H9 (cell line): ENCODE measurements at regions not wholly inside any gene's neighbourhood (a gene's known extent, or its start where the extent isn't known, plus 50 kb on each side); places are given as distances from the start of the nearest gene placed in this dataset.

Experiments
- DNase-seq: peaks from one replicate; pipeline ENCODE4 v3.0.0-alpha.2; 2017
- H2AFZ ChIP-seq: one replicate; pipeline ENCODE4 v1.6.1; 2013; ENCODE audit warnings: mild to moderate bottlenecking, low read length, control low read depth, moderate library complexity
- H2AK5ac ChIP-seq: 2 replicates; pipeline ENCODE4 v1.6.1; 2013; ENCODE audit warnings: low read length, control low read depth, mixed read lengths; ENCODE audit not compliant: insufficient read length
- H2BK120ac ChIP-seq: one replicate; pipeline ENCODE4 v1.6.1; 2013; ENCODE audit warnings: low read depth, mild to moderate bottlenecking, low read length, control low read depth, inconsistent platforms; ENCODE audit not compliant: poor library complexity, severe bottlenecking
- H2BK12ac ChIP-seq: 2 replicates; pipeline ENCODE4 v1.6.1; 2013; ENCODE audit warnings: low read length, control low read depth, mixed read lengths, low read depth; ENCODE audit not compliant: insufficient read length
- H2BK15ac ChIP-seq: 2 replicates; pipeline ENCODE4 v1.6.1; 2013; ENCODE audit warnings: low read depth, low read length, control low read depth
- H2BK20ac ChIP-seq: one replicate; pipeline ENCODE4 v1.6.1; 2013; ENCODE audit warnings: low read depth, mild to moderate bottlenecking, low read length, control low read depth, inconsistent platforms; ENCODE audit not compliant: poor library complexity, severe bottlenecking
- H2BK5ac ChIP-seq: 2 replicates; pipeline ENCODE4 v1.6.1; 2013; ENCODE audit warnings: low read length, control low read depth, mixed read lengths; ENCODE audit not compliant: insufficient read length
- H3K14ac ChIP-seq: 2 replicates; pipeline ENCODE4 v1.6.1; 2013; ENCODE audit warnings: low read length, control low read depth; ENCODE audit not compliant: insufficient read depth
- H3K18ac ChIP-seq: 2 replicates; pipeline ENCODE4 v1.6.1; 2013; ENCODE audit warnings: low read depth, mild to moderate bottlenecking, mixed read lengths, low read length, control low read depth; ENCODE audit not compliant: insufficient read length
- H3K23ac ChIP-seq: 2 replicates; pipeline ENCODE4 v1.6.1; 2013; ENCODE audit warnings: low read length, control low read depth, mixed read lengths, low read depth; ENCODE audit not compliant: insufficient read length
- H3K23me2 ChIP-seq: 2 replicates; pipeline ENCODE4 v1.6.1; 2013; ENCODE audit warnings: low read depth, mild to moderate bottlenecking, mixed read lengths, low read length, control low read depth; ENCODE audit not compliant: insufficient read length, poor library complexity, severe bottlenecking
- H3K27ac ChIP-seq: 2 replicates; pipeline ENCODE4 v1.5.1; 2013; ENCODE audit warnings: low read length, control low read depth, mixed read lengths, low read depth; ENCODE audit not compliant: insufficient read length
- H3K27me3 ChIP-seq: 2 replicates; pipeline ENCODE4 v1.6.1; 2013; ENCODE audit warnings: low read length, control low read depth, inconsistent platforms; ENCODE audit not compliant: insufficient read depth
- H3K4ac ChIP-seq: 2 replicates; pipeline ENCODE4 v1.6.1; 2013; ENCODE audit warnings: low read depth, mild to moderate bottlenecking, control low read depth, inconsistent platforms, low read length, moderate library complexity
- H3K4me1 ChIP-seq: 2 replicates; pipeline ENCODE4 v1.6.1; 2013; ENCODE audit warnings: low read length, control low read depth, inconsistent platforms; ENCODE audit not compliant: insufficient read depth
- H3K4me2 ChIP-seq: 2 replicates; pipeline ENCODE4 v1.6.1; 2013; ENCODE audit warnings: low read length, control low read depth, mixed read lengths; ENCODE audit not compliant: insufficient read length, insufficient read depth
- H3K56ac ChIP-seq: 2 replicates; pipeline ENCODE4 v1.6.1; 2013; ENCODE audit warnings: low read depth, mild to moderate bottlenecking, mixed read lengths, low read length, control low read depth; ENCODE audit not compliant: insufficient read length
- H3K79me1 ChIP-seq: 2 replicates; pipeline ENCODE4 v1.6.1; 2013; ENCODE audit warnings: low read depth, mild to moderate bottlenecking, moderate library complexity, low read length, control low read depth, inconsistent platforms; ENCODE audit not compliant: insufficient read depth, poor library complexity, severe bottlenecking
- H3K79me2 ChIP-seq: 2 replicates; pipeline ENCODE4 v1.6.1; 2013; ENCODE audit warnings: low read length, control low read depth, inconsistent platforms; ENCODE audit not compliant: insufficient read depth
- H3K9ac ChIP-seq: 2 replicates; pipeline ENCODE4 v1.6.1; 2013; ENCODE audit warnings: low read length, control low read depth, mixed read lengths; ENCODE audit not compliant: insufficient read length; ENCODE audit errors: extremely low read depth
- H3K9me3 ChIP-seq: one replicate; pipeline ENCODE4 v1.6.1; 2013; ENCODE audit warnings: low read depth, low read length, inconsistent platforms; ENCODE audit not compliant: control insufficient read depth
- H3T11ph ChIP-seq: one replicate; pipeline ENCODE4 v1.6.1; 2013; ENCODE audit warnings: mild to moderate bottlenecking, low read length, control low read depth, inconsistent platforms
- H4K20me1 ChIP-seq: one replicate; pipeline ENCODE4 v1.6.1; 2013; ENCODE audit not compliant: control insufficient read depth, insufficient read length, insufficient read depth
- H4K5ac ChIP-seq: 2 replicates; pipeline ENCODE4 v1.6.1; 2013; ENCODE audit warnings: low read depth, mild to moderate bottlenecking, mixed read lengths, low read length, control low read depth; ENCODE audit not compliant: insufficient read length
- H4K8ac ChIP-seq: replicated peaks from 2 replicates; pipeline ENCODE4 v1.6.1; 2013; ENCODE audit warnings: low read length, control low read depth, mixed read lengths, low read depth; ENCODE audit not compliant: insufficient read length
- H4K91ac ChIP-seq: 2 replicates; pipeline ENCODE4 v1.6.1; 2013; ENCODE audit warnings: low read depth, mild to moderate bottlenecking, moderate library complexity, mixed read lengths, low read length, control low read depth; ENCODE audit not compliant: insufficient read length
- H3K27ac Mint-ChIP-seq, 3 experiments: 2 replicates in 2 of 3; 3 replicates in 1 of 3; pipeline ENCODE4 v1.8.0; 2020 to 2021; ENCODE audit warnings: mixed read lengths in 3 of 3, mild to moderate bottlenecking in 1 of 3, moderate library complexity in 1 of 3
- H3K27me3 Mint-ChIP-seq: 2 replicates; pipeline ENCODE4 v1.8.0; 2021; ENCODE audit warnings: low read depth, mild to moderate bottlenecking, moderate library complexity, mixed read lengths
- H3K36me3 Mint-ChIP-seq, 3 experiments: 2 replicates in 2 of 3; 3 replicates in 1 of 3; pipeline ENCODE4 v1.8.0; 2020 to 2021; ENCODE audit warnings: low read depth in 3 of 3, mixed read lengths in 3 of 3; ENCODE audit not compliant: insufficient read depth in 1 of 3
- H3K4me1 Mint-ChIP-seq, 2 experiments: 2 replicates each; pipeline ENCODE4 v1.8.0; 2020; ENCODE audit warnings: mixed read lengths in 2 of 2
- H3K4me3 Mint-ChIP-seq, 2 experiments: 2 replicates in 1 of 2; 3 replicates in 1 of 2; pipeline ENCODE4 v1.8.0; 2020 to 2021; ENCODE audit warnings: mild to moderate bottlenecking in 2 of 2, mixed read lengths in 2 of 2, moderate library complexity in 1 of 2
- H3K9me3 Mint-ChIP-seq, 2 experiments: 2 replicates in 1 of 2; 3 replicates in 1 of 2; pipeline ENCODE4 v1.8.0; 2020; ENCODE audit warnings: mild to moderate bottlenecking in 2 of 2, mixed read lengths in 2 of 2, moderate library complexity in 1 of 2
- WGBS: extraction: QIAGEN DNeasy Blood & Tissue Kit; methylation state at CpG from one replicate; pipeline ENCODE4 v1.1.7; 2013; ENCODE audit warnings: missing lambda C conversion rate, low lambda C conversion rate, mixed read lengths; ENCODE audit not compliant: insufficient read length; ENCODE audit errors: extremely low coverage; 5-methylcytosine and 5-hydroxymethylcytosine counted together
- TF ChIP-seq, protein P1 (sequence below): fragments of 200-600 bp; sonication (generic); conservative IDR thresholded peaks from 3 replicates; pipeline ENCODE4 v1.8.0; 2021; ENCODE audit warnings: antibody characterized with exemption, mild to moderate bottlenecking

DNA sequence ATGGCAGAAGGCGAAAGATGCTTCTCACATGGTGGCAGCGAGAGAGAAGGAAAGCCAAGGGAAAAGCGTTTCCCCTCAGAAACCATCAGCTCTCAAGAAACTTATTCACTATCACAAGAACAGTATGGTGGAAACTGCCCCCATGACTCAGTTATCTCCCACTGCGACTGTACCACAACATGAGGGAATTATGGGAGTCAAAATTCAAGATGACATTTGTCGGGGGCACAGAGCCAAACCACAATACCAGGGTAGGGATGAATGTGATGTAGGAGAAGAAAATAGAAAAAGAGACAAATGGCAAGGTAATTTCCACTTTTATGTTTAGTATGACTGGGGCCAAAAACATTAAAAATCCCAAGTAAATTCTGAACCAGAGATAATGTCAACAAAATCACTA is 216.8 kb downstream of the TRIM36 start:
- Histone ChIP-seq H3K9ac (no peak overlapping the region), H3K56ac (no peak overlapping the region), H3K9me3 (no peaks in the 10 kb centered on the region), H3K23me2 (no peaks in the 10 kb centered on the region), H4K5ac (no peak overlapping the region), H3K18ac (no peak overlapping the region), H3K4me2 (no peak overlapping the region), H3K27ac (no peak overlapping the region), H3K79me2 (no peaks in the 10 kb centered on the region), H2AK5ac (no peak overlapping the region), H3T11ph (no peak overlapping the region), H3K4ac (no peak overlapping the region), H3K4me1 (no peaks in the 10 kb centered on the region), H4K91ac (no peak overlapping the region), H3K27me3 (no peaks in the 10 kb centered on the region), H2BK12ac (no peak overlapping the region), H3K14ac (no peak overlapping the region), H2BK5ac (no peak overlapping the region), H2BK15ac (no peak overlapping the region), H2BK20ac (no peak overlapping the region), H4K8ac (no peak overlapping the region), H2BK120ac (no peak overlapping the region), H4K20me1 (no peaks in the 10 kb centered on the region), H2AFZ (no peak overlapping the region), H3K23ac (no peak overlapping the region), H3K79me1 (no peaks in the 10 kb centered on the region)
- no peak overlapping the region for H3K27ac Mint-ChIP-seq
- no peaks in the 10 kb centered on the region for H3K4me1 Mint-ChIP-seq
- peaks cover 0 to 3% (median 0%) of the 10 kb centered on the region in 3 experiments; a peak in 1 of 7 replicates for H3K36me3 Mint-ChIP-seq
- TF ChIP-seq, protein P1, sequence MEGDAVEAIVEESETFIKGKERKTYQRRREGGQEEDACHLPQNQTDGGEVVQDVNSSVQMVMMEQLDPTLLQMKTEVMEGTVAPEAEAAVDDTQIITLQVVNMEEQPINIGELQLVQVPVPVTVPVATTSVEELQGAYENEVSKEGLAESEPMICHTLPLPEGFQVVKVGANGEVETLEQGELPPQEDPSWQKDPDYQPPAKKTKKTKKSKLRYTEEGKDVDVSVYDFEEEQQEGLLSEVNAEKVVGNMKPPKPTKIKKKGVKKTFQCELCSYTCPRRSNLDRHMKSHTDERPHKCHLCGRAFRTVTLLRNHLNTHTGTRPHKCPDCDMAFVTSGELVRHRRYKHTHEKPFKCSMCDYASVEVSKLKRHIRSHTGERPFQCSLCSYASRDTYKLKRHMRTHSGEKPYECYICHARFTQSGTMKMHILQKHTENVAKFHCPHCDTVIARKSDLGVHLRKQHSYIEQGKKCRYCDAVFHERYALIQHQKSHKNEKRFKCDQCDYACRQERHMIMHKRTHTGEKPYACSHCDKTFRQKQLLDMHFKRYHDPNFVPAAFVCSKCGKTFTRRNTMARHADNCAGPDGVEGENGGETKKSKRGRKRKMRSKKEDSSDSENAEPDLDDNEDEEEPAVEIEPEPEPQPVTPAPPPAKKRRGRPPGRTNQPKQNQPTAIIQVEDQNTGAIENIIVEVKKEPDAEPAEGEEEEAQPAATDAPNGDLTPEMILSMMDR = no peak
- H3K9me3 Mint-ChIP-seq = peaks cover 13 to 17% of the 10 kb centered on the region in 2 experiments; a peak in 4 of 5 replicates
- no peak for DNase-seq
- no peaks in the 10 kb centered on the region for H3K27me3 Mint-ChIP-seq
- no CpG with 5 or more reads among the region's 5 CpGs for WGBS
- H3K4me3 Mint-ChIP-seq = no peak overlapping the region
